K562 (cell line): ENCODE measurements at regions not wholly inside any gene's neighbourhood (a gene's known extent, or its start where the extent isn't known, plus 50 kb on each side); places are given as distances from the start of the nearest gene placed in this dataset.

ENCODE experiments used
- ATAC-seq: fragments of 200-7000 bp; cut with Tn5 transposase; 3 replicates; pipeline ENCODE4 v1.9.1; 2020; ENCODE audit warnings: moderate library complexity
- BruUV-seq: library from RNA; stranded (reverse); fragments of 400-500 nt; replicated peaks from 2 replicates; lab custom pipeline; 2021; lab: Mats Ljungman, UMichigan
- CTCF ChIA-PET: fragments of 300-600 bp; formaldehyde crosslinking; extraction: SDS; loops from one replicate; lab custom pipeline; 2021; ENCODE audit warnings: low intra/inter-chr PET ratio; lab: Yijun Ruan, JAX
- POLR2A ChIA-PET: fragments of 300-600, 350-650 bp; sonication (Branson Sonifier 250); formaldehyde crosslinking; extraction: SDS; loops from one replicate; lab custom pipeline; 2021; ENCODE audit warnings: antibody characterized with exemption, inconsistent platforms; lab: Yijun Ruan, JAX
- DNase-seq, 4 experiments: peaks; one replicate each; pipeline versions ENCODE4 v3.0.0 to v3.0.0-alpha.2; 2011 to 2018; ENCODE audit warnings: low spot score in 3 of 4, mixed read lengths in 3 of 4; ENCODE audit errors: extremely low read depth in 1 of 4
- FAIRE-seq: peaks from 2 replicates; lab custom pipeline; 2011; peaks lifted over from hg19 to GRCh38; lab: Jason Lieb, UNC
- H2AFZ ChIP-seq: 2 replicates; pipeline ENCODE4 v1.6.0; 2011; ENCODE audit warnings: low read depth, low read length, control low read depth, inconsistent platforms
- H3K27ac ChIP-seq: fragments of 200-600 bp; 3 replicates; pipeline ENCODE4 v1.8.0; 2011; ENCODE audit warnings: low read depth, mild to moderate bottlenecking, control low read depth, inconsistent platforms, low read length, moderate library complexity, mixed read lengths; ENCODE audit errors: extremely low read depth
- H3K27me3 ChIP-seq, 2 experiments: fragments of 300-600 bp in 1 of 2; 2 replicates in 1 of 2; 3 replicates in 1 of 2; pipeline versions ENCODE4 v1.6.0 to v1.8.0; 2011; ENCODE audit warnings: inconsistent platforms in 2 of 2, low read length in 2 of 2, mild to moderate bottlenecking in 1 of 2, mixed read lengths in 1 of 2, moderate library complexity in 1 of 2; ENCODE audit not compliant: control insufficient read depth in 2 of 2, insufficient read depth in 2 of 2
- H3K36me3 ChIP-seq: fragments of 300-600 bp; 3 replicates; pipeline ENCODE4 v1.8.0; 2011; ENCODE audit warnings: mild to moderate bottlenecking, low read length, inconsistent platforms; ENCODE audit not compliant: control insufficient read depth, insufficient read depth
- H3K4me1 ChIP-seq, 2 experiments: fragments of 200-600 bp in 1 of 2; replicated peaks in 1 of 2; 2 replicates in 1 of 2; 3 replicates in 1 of 2; pipeline versions ENCODE4 v1.5.1 to v1.8.0; 2011; ENCODE audit warnings: inconsistent platforms in 2 of 2, low read length in 2 of 2, mild to moderate bottlenecking in 1 of 2, mixed read lengths in 1 of 2, moderate library complexity in 1 of 2; ENCODE audit not compliant: control insufficient read depth in 2 of 2, insufficient read depth in 2 of 2
- H3K4me2 ChIP-seq: 2 replicates; pipeline ENCODE4 v1.6.1; 2011; ENCODE audit warnings: low read length, control low read depth, inconsistent platforms, mixed read lengths; ENCODE audit not compliant: insufficient read depth
- H3K4me3 ChIP-seq: fragments of 200-600 bp; sonication (generic), shearing (Covaris generic); 2 replicates; pipeline ENCODE4 v1.5.1; 2016; ENCODE audit warnings: control low read depth, inconsistent platforms
- H3K79me2 ChIP-seq: fragments of 200-600 bp; 3 replicates; pipeline ENCODE4 v1.8.0; 2011; ENCODE audit warnings: low read length, inconsistent platforms; ENCODE audit not compliant: control insufficient read depth, insufficient read depth
- H3K9ac ChIP-seq, 2 experiments: 2 replicates each; pipeline versions ENCODE4 v1.6.0 to v1.6.1; 2011; ENCODE audit warnings: low read depth in 2 of 2, low read length in 2 of 2, control low read depth in 1 of 2, inconsistent platforms in 1 of 2, mild to moderate bottlenecking in 1 of 2, mixed read lengths in 1 of 2; ENCODE audit not compliant: insufficient read depth in 1 of 2
- H3K9me1 ChIP-seq: one replicate; pipeline ENCODE4 v1.6.0; 2011; ENCODE audit warnings: inconsistent platforms, mild to moderate bottlenecking, low read length, moderate library complexity; ENCODE audit not compliant: control insufficient read depth, insufficient read depth
- H3K9me3 ChIP-seq: replicated peaks from 2 replicates; pipeline ENCODE4 v1.5.1; 2011; ENCODE audit warnings: low read depth, low read length, inconsistent platforms; ENCODE audit not compliant: control insufficient read depth, insufficient read depth
- H4K20me1 ChIP-seq: replicated peaks from 2 replicates; pipeline ENCODE4 v1.6.1; 2011; ENCODE audit warnings: low read length, inconsistent platforms, mixed read lengths; ENCODE audit not compliant: control insufficient read depth, insufficient read depth
- ATF7 ChIP-seq: fragments of 450-650 bp; IDR thresholded peaks from 2 replicates; pipeline ENCODE4 v1.7.1; 2014; ENCODE audit warnings: mild to moderate bottlenecking, moderate library complexity
- BRD4 ChIP-seq: fragments of 200-600 bp; sonication (generic); IDR thresholded peaks from 2 replicates; pipeline ENCODE4 v1.6.1; 2017; ENCODE audit warnings: inconsistent platforms
- HCFC1 ChIP-seq: IDR thresholded peaks from 2 replicates; pipeline ENCODE4 v1.6.1; 2012; ENCODE audit warnings: low read depth, low read length, improper control_type of control experiment
- HDAC2 ChIP-seq: fragments of 450-650 bp; IDR thresholded peaks from 2 replicates; pipeline ENCODE4 v1.6.1; 2016; ENCODE audit warnings: mild to moderate bottlenecking
- PHB2 ChIP-seq: fragments of 450-650 bp; IDR thresholded peaks from 2 replicates; pipeline ENCODE4 v1.6.1; 2017; ENCODE audit warnings: low read depth
- SETDB1 ChIP-seq: IDR thresholded peaks from one replicate; pipeline ENCODE4 v1.6.1; 2012; ENCODE audit warnings: low read length, control low read depth, inconsistent platforms
- XRCC3 ChIP-seq: fragments of 450-650 bp; IDR thresholded peaks from 2 replicates; pipeline ENCODE4 v1.6.1; 2017; ENCODE audit warnings: mild to moderate bottlenecking, moderate library complexity
- XRCC4 ChIP-seq: IDR thresholded peaks from one replicate; pipeline ENCODE4 v1.6.1; 2011; ENCODE audit not compliant: insufficient read depth, insufficient read length; ENCODE audit errors: extremely low read depth
- ZFP1 ChIP-seq: fragments of 450-650 bp; formaldehyde crosslinking; IDR thresholded peaks from 2 replicates; pipeline ENCODE4 v1.4.0; 2020; ENCODE audit warnings: mild to moderate bottlenecking, mixed read lengths
- ZNF217 ChIP-seq: sonication (generic); formaldehyde crosslinking; IDR thresholded peaks from 2 replicates; pipeline ENCODE4 v1.8.0; 2022; ENCODE audit warnings: mild to moderate bottlenecking, missing genetic modification reagents
- WGBS: fragments of 100-300 bp; shearing (Covaris generic); methylation state at CpG from one replicate; pipeline ENCODE4 v1.1.6; 2016; ENCODE audit warnings: low coverage, mixed read lengths; ENCODE audit not compliant: insufficient coverage; ENCODE audit errors: missing lambda C conversion rate; 5-methylcytosine and 5-hydroxymethylcytosine counted together
- in situ Hi-C: fragments of 300-500 bp; cut with MboI; formaldehyde crosslinking; loops from 4 replicates; pipeline ENCODE4 v1.15.0; 2018; ENCODE audit warnings: inconsistent platforms, mixed read lengths
- intact Hi-C: fragments of 100-400 bp; cut with micrococcal nuclease; formaldehyde crosslinking; loops from 2 replicates; pipeline ENCODE4 v1.14.2; 2022
- TF ChIP-seq, protein P1 (sequence below): sonication (generic); formaldehyde crosslinking; IDR thresholded peaks from 2 replicates; pipeline ENCODE4 v1.8.1; 2023; ENCODE audit warnings: mild to moderate bottlenecking, missing genetic modification reagents
- TF ChIP-seq, protein P2 (sequence below): fragments of 250-450 bp; sonication (Bioruptor Pico); IDR thresholded peaks from 2 replicates; pipeline ENCODE4 v1.4.0; 2020; ENCODE audit warnings: mild to moderate bottlenecking, moderate library complexity

DNA sequence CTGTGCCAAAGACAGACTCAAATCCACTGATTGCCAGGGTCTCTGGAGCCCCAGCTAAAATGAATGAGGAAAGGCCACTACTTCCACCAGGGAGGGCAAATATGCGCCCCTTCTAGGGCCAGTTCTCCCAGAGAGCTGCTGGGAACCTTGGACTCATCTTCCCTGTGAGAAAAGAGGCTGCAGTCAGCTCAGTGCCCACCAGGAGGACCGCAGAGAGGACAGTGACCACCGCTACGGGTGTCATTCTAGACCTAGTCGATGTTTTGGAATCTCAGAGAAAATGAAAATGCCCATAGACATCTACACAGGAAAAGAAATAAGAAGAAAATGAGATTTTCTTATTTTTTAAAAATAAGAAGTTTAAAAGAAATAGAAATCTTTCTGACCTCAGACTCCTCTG, 235.1 kb downstream of the UQCRFS1 start:
- H3K9me3 ChIP-seq, result no peaks in the 10 kb centered on the region
- no peak overlapping the region for H3K9ac ChIP-seq
- H3K79me2 ChIP-seq, result no peaks in the 10 kb centered on the region
- POLR2A ChIA-PET, result interaction anchor here (0.7 kb wide), 1 partner anchor 512 kb away, joined by 4 read pairs; no protein-coding TSS in a partner anchor
- intact Hi-C loops (no loop called here), in situ Hi-C loops (no loop called here)
- 0% methylated on average over 5 of the region's 5 CpGs for WGBS
- no peaks in the 10 kb centered on the region for H4K20me1 ChIP-seq
- BruUV-seq, result no TSS peak
- FAIRE-seq (no peak), DNase-seq (no peak), ATAC-seq (no peak)
- H3K4me3 ChIP-seq, result no peak overlapping the region
- H3K36me3 ChIP-seq, result no peaks in the 10 kb centered on the region
- H3K27me3 ChIP-seq, result peaks cover 0 to 11% of the 10 kb centered on the region in 2 experiments; a peak in 2 of 5 replicates
- no peak overlapping the region for H3K27ac ChIP-seq
- H3K4me1 ChIP-seq, result no peaks in the 10 kb centered on the region
- TF ChIP-seq XRCC3, result no peak
- no peaks in the 10 kb centered on the region for H3K9me1 ChIP-seq
- CTCF ChIA-PET, result no interaction called here
- H2AFZ ChIP-seq, result no peak overlapping the region
- H3K4me2 ChIP-seq, result no peak overlapping the region

DNA sequence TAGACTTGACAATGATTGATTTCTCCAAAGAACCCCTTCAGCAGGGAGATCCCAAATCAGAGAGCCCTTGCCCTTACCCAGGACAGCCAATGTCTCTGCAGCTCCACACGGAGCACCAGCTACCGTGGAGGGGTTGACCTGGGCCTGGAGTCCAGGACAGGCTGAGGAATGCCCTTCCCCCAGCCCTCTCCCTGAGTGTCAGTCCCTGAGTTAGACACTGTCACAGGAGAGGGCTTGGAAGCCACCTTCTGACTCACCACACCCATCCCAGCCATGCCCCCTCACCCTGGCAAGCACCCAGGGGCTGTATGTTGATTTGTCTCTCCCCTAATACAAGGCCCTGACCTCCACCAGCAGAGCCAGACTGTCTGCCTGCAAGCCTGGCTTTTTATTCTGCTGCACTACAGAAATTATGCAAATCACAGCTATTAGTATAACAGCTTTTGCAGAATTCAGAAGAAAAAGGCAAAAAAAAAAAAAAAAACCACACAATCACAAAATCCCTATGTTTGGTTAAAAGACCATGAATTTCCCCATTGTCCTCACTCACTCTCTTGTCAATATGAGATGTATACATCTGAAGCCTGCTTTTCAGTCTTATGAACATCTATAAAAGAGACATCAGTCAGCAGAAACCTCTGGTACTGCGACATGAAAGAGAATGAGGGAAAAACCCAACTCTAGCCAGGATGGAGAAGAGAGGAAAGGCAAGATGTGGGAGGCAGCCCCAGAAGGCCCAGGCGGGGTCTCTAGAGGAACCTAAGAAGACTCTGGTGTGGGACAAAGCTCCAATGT, 240.7 kb downstream of the UQCRFS1 start:
- peaks cover 0 to 11% of the 10 kb centered on the region in 2 experiments; a peak in 2 of 5 replicates for H3K27me3 ChIP-seq
- no TSS peak for BruUV-seq
- no peaks in the 10 kb centered on the region for H3K9me1 ChIP-seq
- H3K27ac ChIP-seq, result no peak overlapping the region
- WGBS, result 0% methylated on average over 4 of the region's 4 CpGs
- H3K36me3 ChIP-seq, result no peaks in the 10 kb centered on the region
- ChIA-PET POLR2A (no interaction called here), CTCF (no interaction called here)
- intact Hi-C loops, result no loop called here
- H3K9ac ChIP-seq, result no peak overlapping the region
- H3K4me2 ChIP-seq, result no peak overlapping the region
- no peaks in the 10 kb centered on the region for H3K4me1 ChIP-seq
- 0 out of 2 replicates have a peak, but pooled peaks cover 3% of the 10 kb centered on the region for H4K20me1 ChIP-seq
- H3K9me3 ChIP-seq, result no peaks in the 10 kb centered on the region
- no peak for ATAC-seq
- H2AFZ ChIP-seq, result no peak overlapping the region
- FAIRE-seq, result no peak
- DNase-seq, result no peak
- no peak overlapping the region for H3K4me3 ChIP-seq
- no peaks in the 10 kb centered on the region for H3K79me2 ChIP-seq
- in situ Hi-C loops, result no loop called here
- TF ChIP-seq HDAC2, result no peak
- TF ChIP-seq ZFP1 (CRISPR knock-in tag), result no peak
- TF ChIP-seq ZNF217 (CRISPR knock-in tag), result no peak
- TF ChIP-seq, protein P1, sequence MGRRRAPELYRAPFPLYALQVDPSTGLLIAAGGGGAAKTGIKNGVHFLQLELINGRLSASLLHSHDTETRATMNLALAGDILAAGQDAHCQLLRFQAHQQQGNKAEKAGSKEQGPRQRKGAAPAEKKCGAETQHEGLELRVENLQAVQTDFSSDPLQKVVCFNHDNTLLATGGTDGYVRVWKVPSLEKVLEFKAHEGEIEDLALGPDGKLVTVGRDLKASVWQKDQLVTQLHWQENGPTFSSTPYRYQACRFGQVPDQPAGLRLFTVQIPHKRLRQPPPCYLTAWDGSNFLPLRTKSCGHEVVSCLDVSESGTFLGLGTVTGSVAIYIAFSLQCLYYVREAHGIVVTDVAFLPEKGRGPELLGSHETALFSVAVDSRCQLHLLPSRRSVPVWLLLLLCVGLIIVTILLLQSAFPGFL (CRISPR knock-in tag), result no peak
- no peak for TF ChIP-seq XRCC4
- no peak for TF ChIP-seq SETDB1
- TF ChIP-seq BRD4, result no peak
- TF ChIP-seq PHB2, result no peak
- no peak for TF ChIP-seq HCFC1
- no peak for TF ChIP-seq ATF7
- TF ChIP-seq, protein P2, sequence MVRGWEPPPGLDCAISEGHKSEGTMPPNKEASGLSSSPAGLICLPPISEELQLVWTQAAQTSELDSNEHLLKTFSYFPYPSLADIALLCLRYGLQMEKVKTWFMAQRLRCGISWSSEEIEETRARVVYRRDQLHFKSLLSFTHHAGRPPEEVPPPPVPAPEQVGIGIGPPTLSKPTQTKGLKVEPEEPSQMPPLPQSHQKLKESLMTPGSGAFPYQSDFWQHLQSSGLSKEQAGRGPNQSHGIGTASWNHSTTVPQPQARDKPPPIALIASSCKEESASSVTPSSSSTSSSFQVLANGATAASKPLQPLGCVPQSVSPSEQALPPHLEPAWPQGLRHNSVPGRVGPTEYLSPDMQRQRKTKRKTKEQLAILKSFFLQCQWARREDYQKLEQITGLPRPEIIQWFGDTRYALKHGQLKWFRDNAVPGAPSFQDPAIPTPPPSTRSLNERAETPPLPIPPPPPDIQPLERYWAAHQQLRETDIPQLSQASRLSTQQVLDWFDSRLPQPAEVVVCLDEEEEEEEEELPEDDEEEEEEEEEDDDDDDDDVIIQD (CRISPR knock-in tag), result no peak
